ENCODE measurements at regions not wholly inside any gene's neighbourhood (a gene's known extent, or its start where the extent isn't known, plus 50 kb on each side); places are given as distances from the start of the nearest gene placed in this dataset.

DNA sequence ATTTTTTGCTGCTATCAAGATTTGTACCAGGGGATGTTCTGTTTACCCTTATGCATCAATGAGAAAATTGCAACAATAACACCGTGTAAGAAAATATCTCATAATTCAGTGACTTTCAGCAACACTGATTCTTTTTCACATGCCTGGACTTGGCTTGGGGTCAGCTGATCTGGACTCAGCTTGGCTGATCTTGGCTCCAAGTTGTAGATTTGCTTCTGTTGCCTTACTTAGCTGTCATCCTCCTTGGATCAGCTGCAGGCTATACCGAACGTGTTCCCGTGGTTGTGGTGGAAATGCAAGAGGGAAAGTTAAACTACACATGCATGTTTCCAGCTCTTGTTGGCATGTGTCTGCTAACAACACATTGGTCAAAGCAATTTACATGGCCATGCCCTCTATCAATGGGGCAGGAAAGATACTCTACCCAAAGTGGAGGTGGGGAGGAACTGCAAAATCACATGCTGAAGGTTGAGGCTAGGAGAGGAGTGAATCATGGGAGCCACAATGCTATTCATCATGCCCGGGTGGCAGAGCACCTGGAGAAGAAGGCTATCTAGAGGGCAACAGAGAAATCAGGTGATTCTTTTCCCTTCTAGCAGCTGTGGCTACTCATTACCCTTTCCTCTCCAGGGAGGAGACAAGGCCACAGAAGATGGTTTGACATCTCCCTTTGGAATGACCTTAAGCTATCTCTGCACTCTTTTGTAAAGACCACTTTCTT is 1276.3 kb upstream of the AUTS2 start:
- TF ChIP-seq, protein P1, sequence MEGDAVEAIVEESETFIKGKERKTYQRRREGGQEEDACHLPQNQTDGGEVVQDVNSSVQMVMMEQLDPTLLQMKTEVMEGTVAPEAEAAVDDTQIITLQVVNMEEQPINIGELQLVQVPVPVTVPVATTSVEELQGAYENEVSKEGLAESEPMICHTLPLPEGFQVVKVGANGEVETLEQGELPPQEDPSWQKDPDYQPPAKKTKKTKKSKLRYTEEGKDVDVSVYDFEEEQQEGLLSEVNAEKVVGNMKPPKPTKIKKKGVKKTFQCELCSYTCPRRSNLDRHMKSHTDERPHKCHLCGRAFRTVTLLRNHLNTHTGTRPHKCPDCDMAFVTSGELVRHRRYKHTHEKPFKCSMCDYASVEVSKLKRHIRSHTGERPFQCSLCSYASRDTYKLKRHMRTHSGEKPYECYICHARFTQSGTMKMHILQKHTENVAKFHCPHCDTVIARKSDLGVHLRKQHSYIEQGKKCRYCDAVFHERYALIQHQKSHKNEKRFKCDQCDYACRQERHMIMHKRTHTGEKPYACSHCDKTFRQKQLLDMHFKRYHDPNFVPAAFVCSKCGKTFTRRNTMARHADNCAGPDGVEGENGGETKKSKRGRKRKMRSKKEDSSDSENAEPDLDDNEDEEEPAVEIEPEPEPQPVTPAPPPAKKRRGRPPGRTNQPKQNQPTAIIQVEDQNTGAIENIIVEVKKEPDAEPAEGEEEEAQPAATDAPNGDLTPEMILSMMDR (IDR thresholded peaks at IDR 0.05; ENCODE audit: insufficient read depth, low read length, poor library complexity, severe bottlenecking), result no peak
- H3K4me3 ChIP-seq (replicated peaks; ENCODE audit: low read depth, low read length), result no peak overlapping the region
- no peaks in the 10 kb centered on the region for H3K36me3 ChIP-seq (ENCODE audit: control insufficient read depth, insufficient read depth, low read length)
- no peak for DNase-seq (ENCODE audit: extremely low read depth, insufficient read length)
- no peaks in the 10 kb centered on the region for H3K27me3 ChIP-seq (replicated peaks; ENCODE audit: control insufficient read depth, insufficient read depth, low read length)

DNA sequence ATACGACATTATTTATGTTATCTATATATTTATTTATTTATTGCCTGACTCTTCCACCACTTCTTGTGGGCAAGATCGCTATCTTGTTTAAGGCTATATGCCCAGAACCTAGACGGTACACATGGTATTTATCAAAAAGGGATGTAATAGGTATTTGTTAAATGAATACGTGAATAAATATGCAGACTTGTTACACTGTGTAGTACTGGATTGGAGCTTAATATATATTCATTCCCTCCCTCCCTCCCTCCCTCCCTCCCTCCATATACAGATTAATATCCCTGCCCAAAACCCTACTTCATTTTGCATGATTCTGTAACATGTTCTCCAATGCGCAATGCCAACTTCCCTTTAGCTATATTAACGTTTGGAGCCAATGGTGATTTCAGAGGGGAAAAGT is 1273.7 kb upstream of the AUTS2 start:
- DNase-seq (ENCODE audit: extremely low read depth, insufficient read length), result no peak
- H3K36me3 ChIP-seq (ENCODE audit: control insufficient read depth, insufficient read depth, low read length), result no peaks in the 10 kb centered on the region
- TF ChIP-seq, protein P1 (IDR thresholded peaks at IDR 0.05; ENCODE audit: insufficient read depth, low read length, poor library complexity, severe bottlenecking), result no peak
- no peak overlapping the region for H3K4me3 ChIP-seq (replicated peaks; ENCODE audit: low read depth, low read length)
- no peaks in the 10 kb centered on the region for H3K27me3 ChIP-seq (replicated peaks; ENCODE audit: control insufficient read depth, insufficient read depth, low read length)

GRCh38 chr7:68334216-68334615 is 1264.1 kb upstream of the AUTS2 start:
- TF ChIP-seq, protein P1 (IDR thresholded peaks at IDR 0.05; ENCODE audit: insufficient read depth, low read length, poor library complexity, severe bottlenecking), result no peak
- DNase-seq (ENCODE audit: extremely low read depth, insufficient read length), result no peak
- no peaks in the 10 kb centered on the region for H3K36me3 ChIP-seq (ENCODE audit: control insufficient read depth, insufficient read depth, low read length)

GRCh38 chr7:68334636-68335272 is 1263.5 kb upstream of the AUTS2 start:
- Histone ChIP-seq H3K27me3 (replicated peaks; ENCODE audit: control insufficient read depth, insufficient read depth, low read length) (no peaks in the 10 kb centered on the region), H3K4me3 (replicated peaks; ENCODE audit: low read depth, low read length) (no peak overlapping the region), H3K36me3 (ENCODE audit: control insufficient read depth, insufficient read depth, low read length) (no peaks in the 10 kb centered on the region)
- DNase-seq (ENCODE audit: extremely low read depth, insufficient read length), result no peak
- TF ChIP-seq, protein P1 (IDR thresholded peaks at IDR 0.05; ENCODE audit: insufficient read depth, low read length, poor library complexity, severe bottlenecking), result no peak

More at GRCh38 chr7:68334216-68334615, 1264.1 kb upstream of the AUTS2 start:
- Histone ChIP-seq H3K4me3 (replicated peaks; ENCODE audit: low read depth, low read length) (no peak overlapping the region), H3K27me3 (replicated peaks; ENCODE audit: control insufficient read depth, insufficient read depth, low read length) (no peaks in the 10 kb centered on the region)

- H3K36me3 ChIP-seq (ENCODE audit: control insufficient read depth, insufficient read depth, low read length), result no peaks in the 10 kb centered on the region
- no peak for DNase-seq (ENCODE audit: extremely low read depth, insufficient read length)
- no peaks in the 10 kb centered on the region for H3K27me3 ChIP-seq (replicated peaks; ENCODE audit: control insufficient read depth, insufficient read depth, low read length)
- TF ChIP-seq, protein P1 (IDR thresholded peaks at IDR 0.05; ENCODE audit: insufficient read depth, low read length, poor library complexity, severe bottlenecking), result no peak
- H3K4me3 ChIP-seq (replicated peaks; ENCODE audit: low read depth, low read length), result no peak overlapping the region
Measured at GRCh38 chr7:68336594-68336993, 1261.7 kb upstream of the AUTS2 start.

Measured in GM06990 (cell line).